PFSK-1 (cell line): ENCODE measurements at regions not wholly inside any gene's neighbourhood (a gene's known extent, or its start where the extent isn't known, plus 50 kb on each side); places are given as distances from the start of the nearest gene placed in this dataset.

Experiments used
- POLR2AphosphoS5 ChIP-seq: IDR thresholded peaks from 2 replicates; pipeline ENCODE4 v1.6.1; 2012; ENCODE audit warnings: low read depth, mild to moderate bottlenecking, control low read depth, low read length, moderate library complexity
- TAF1 ChIP-seq: IDR thresholded peaks from 2 replicates; pipeline ENCODE4 v1.6.1; 2012; ENCODE audit warnings: low read length, control low read depth, borderline replicate concordance; ENCODE audit not compliant: insufficient read depth

DNA sequence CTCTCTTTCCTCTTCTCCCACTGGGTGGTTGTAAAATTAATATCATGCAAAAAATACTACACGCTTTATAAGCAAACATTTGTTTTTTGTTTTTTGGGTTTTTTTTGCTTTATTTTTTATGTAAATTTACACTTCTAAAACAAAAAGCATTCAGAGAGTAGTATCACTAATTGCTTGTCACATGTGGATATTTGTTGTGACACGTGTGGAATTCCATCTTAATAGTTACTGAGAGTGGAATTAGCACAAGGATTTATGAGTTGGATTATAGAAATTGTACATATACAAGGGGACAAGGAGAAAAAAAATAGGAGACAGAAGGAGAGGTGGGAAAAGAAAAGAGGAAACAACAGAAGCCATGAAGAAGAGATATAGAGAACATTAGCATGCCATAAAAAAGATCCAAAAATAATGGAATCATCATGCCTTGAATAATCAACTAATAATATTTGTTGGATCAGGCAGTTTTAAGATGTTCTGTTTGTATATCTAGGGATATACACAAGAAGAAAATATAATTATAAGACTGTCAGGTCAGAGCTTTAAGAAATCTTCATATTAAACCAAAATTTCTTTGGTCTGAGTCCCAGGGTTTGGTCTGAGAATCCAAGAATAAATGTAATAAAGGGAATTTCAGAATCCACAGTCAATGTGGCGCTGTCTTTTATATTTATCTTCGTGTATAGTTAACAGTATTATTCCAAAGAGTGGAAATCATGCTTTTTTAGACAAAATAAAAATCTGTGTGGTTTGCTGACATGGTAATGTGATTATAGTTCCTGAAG, 98.5 kb upstream of the INTU start:
- TF ChIP-seq POLR2AphosphoS5 (no peak), TAF1 (no peak)
